NCI-H774 (cell line): ENCODE measurements at regions not wholly inside any gene's neighbourhood (a gene's known extent, or its start where the extent isn't known, plus 50 kb on each side); places are given as distances from the start of the nearest gene placed in this dataset.
"Not testable (repeated sequence)": the region's sequence is repeated elsewhere in the genome, so short reads cannot be mapped to it uniquely, and the experiment has no call there.

Source experiments
- DNase-seq: peaks from one replicate; lab custom pipeline; 2025; lab: John Stamatoyannopoulos, UW

GRCh38 chr2:138928374-138929021 lies 148.3 kb upstream of the NXPH2 start:
- DNase-seq = no peak

- peak; percentile 39 for DNase-seq
Observed at GRCh38 chr2:138922973-138923563, 142.9 kb upstream of the NXPH2 start.

DNA sequence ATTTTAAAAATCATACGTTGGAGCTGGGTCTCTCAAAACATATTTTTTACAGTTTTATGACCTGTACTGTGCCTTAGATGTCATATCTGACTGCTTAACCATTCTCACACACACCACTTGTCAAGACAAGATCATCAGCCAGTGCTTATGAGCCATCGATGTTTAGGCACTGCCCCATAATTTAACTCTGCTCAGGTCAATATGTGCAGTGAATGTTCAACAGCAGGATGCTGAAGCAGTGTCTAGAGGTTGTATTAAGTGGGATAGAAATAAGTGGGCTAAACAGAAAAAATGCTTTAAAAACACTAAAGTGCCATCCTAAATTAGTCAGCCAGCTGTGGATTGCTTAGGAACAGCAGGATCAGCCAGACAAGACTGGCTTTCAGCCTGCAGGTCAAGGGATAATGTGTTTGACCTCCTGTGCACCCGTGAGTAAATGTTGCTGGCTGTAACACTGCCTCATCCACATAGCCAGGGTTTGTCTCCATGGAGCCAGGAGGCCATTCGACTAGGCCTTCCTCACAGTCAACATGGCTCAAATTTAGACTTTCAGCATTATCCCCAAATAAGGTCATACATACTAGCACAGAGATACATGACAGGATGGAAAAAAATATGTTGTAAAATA lies 139.0 kb upstream of the NXPH2 start:
- DNase-seq = no peak

- no peak for DNase-seq
Observed at GRCh38 chr2:138910427-138910826, 130.2 kb upstream of the NXPH2 start.

GRCh38 chr2:138906549-138906948 lies 126.4 kb upstream of the NXPH2 start:
- no peak for DNase-seq

DNA sequence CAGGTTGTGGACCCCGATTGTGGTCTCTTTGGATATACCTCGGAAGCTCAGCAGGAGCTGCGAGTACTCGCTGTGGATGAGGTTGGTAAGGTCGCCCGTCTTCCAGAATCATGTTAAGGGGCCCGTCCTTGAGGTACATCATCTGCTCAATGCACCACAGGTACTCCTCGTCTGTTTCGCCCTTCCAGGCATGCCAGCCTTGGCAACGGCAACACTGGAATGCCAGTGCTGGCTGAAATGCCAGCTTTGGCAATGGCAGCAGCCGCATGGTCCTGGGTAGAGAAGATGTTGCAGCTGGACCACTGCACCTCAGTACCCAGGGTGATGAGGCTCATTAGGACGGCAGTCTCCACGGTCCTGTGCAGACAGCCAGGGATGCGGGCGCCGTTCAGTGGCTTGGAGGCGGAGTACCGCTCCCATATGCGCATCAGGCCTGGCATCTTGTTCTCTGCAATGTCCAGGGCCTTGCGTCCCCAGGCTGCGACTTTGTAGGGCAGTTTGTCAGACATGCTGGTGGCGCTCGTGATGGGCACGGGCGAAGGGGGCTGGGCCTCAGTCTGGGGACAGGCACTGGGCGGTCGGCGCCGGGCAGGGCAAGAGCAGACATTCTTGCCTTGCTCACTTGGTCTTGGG lies 122.2 kb upstream of the NXPH2 start:
- DNase-seq = no peak

GRCh38 chr2:138901530-138901929 lies 121.3 kb upstream of the NXPH2 start:
- no peak for DNase-seq

GRCh38 chr2:138898855-138899254 lies 118.7 kb upstream of the NXPH2 start:
- DNase-seq = no peak

- no peak for DNase-seq
Observed at GRCh38 chr2:138897274-138897673, 117.1 kb upstream of the NXPH2 start.

- DNase-seq = no peak
Observed at GRCh38 chr2:138893746-138894145, 113.6 kb upstream of the NXPH2 start.

DNA sequence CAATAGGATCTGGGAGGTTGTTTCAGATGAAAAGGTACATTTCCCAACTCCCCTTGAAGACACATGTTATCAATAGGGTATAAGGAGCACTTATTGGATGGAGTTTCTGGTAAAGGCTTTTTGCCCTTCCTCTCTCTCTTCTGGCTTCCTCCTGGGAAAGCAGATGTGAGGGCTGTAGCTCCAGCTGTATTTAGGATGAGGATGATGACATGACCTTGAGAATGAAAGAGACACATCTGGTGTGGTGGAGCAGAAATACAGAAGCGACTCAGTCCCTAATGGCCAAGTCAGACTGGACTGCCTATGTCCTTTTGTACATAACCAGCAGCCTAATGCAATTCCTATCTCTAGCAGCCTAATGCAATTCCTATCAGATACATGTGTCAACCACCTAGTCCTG lies 100.9 kb upstream of the NXPH2 start:
- DNase-seq = no peak

- DNase-seq = no peak
Observed at GRCh38 chr2:138879931-138880330, 99.7 kb upstream of the NXPH2 start.

DNA sequence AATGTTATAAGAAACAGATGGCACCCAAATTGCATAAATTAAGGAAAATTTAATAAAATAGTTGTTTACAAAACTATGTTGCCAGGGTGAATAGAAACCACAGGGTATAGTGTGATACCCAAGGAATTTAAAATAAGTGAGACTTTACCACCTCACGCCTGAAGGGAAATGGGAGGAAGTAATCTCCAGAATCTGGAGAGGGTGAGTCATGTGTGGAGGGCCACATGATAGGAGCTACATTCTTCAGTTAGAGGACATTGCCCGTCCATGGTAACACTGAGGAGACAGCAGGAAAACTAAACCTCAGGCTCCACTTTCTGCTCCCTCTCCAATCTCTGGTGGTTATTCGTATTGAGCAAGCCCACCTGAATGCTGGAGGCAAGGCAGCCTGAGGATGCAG lies 97.2 kb upstream of the NXPH2 start:
- DNase-seq = no peak

- DNase-seq = no peak
Observed at GRCh38 chr2:138874251-138874650, 94.1 kb upstream of the NXPH2 start.

DNA sequence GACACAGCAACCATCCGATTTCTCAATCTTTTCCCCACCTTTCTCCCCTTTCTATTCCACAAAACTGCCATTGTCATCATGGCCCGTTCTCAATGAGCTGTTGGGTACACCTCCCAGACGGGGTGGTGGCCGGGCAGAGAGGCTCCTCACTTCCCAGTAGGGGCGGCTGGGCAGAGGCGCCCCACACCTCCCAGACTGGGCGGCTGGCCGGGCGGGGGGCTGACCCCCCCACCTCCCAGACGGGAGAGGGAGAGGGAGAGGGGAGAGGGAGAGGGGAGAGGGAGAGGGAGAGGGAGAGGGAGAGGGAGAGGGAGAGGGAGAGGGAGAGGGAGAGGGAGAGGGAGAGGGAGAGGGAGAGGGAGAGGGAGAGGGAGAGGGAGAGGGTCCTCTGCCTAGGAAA lies 91.9 kb upstream of the NXPH2 start:
- DNase-seq = not testable (repeated sequence)

DNA sequence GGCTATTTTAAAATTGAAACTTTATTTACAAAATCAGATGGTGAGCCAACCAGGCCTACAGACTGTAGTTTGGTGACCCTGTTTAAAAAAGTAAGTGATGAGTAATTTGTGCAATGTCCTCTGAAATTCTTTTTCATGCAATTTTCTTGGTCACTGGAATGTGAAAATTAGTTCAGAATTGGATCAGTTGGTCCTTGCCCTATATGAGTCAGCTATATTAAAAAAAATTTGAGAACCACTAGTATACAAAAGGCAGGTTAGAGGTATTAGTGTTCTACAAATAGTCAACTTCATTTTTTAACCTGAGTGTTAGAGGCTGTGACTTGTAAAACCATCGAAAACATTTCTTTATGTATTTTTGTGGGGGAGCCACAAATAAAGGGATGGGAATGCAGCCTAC lies 91.1 kb upstream of the NXPH2 start:
- no peak for DNase-seq

DNA sequence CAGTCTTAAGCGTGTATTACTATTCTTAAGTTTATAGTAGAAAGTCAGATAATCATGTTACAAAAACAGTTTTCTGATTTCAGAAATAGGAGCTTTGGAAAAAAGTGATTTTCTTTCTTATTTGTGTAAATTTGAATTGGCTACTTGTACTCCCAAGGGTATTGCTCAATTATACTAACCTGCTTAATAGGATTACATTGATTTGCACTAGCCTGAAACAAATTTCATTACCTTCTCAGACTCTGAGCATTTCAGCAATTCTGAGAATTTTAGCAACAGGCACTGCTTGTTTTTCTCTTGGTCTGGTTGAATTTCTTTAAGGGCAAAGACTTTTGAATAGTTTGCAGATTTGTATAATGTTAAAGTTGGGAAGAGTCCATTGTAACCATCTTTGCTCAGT lies 87.2 kb upstream of the NXPH2 start:
- no peak for DNase-seq

- no peak for DNase-seq
Observed at GRCh38 chr2:138866797-138867196, 86.6 kb upstream of the NXPH2 start.

DNA sequence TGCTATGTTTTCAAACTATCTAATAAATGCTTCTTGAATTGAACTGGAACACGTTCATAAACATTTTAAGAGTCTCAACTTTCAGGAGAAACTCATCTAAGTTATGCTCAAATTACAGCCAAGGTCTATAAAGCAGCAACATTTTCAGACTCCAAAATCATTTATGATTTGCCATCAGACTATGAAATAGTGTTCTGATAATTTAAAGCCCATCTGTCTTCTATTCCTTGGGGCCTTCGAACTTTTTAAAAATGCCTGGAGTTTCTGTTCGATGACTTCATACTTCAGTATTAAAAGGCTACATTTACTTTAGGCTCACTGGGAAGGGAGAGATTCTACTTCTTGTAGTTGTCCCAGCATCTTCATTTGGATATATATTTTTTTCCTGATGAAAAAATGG lies 73.6 kb upstream of the NXPH2 start:
- DNase-seq = no peak

GRCh38 chr2:138853296-138853695 lies 73.1 kb upstream of the NXPH2 start:
- no peak for DNase-seq

GRCh38 chr2:138846216-138846821 lies 66.1 kb upstream of the NXPH2 start:
- DNase-seq = no peak

GRCh38 chr2:138842341-138842740 lies 62.2 kb upstream of the NXPH2 start:
- DNase-seq = no peak

- DNase-seq = no peak
Observed at GRCh38 chr2:138841459-138841858, 61.3 kb upstream of the NXPH2 start.
